HCT116 (cell line): ENCODE measurements at regions not wholly inside any gene's neighbourhood (a gene's known extent, or its start where the extent isn't known, plus 50 kb on each side); places are given as distances from the start of the nearest gene placed in this dataset.

Experiments used
- ATAC-seq: fragments of 200-7000 bp; cut with Tn5 transposase; 2 replicates; pipeline ENCODE4 v1.9.1; 2020; ENCODE audit warnings: mild to moderate bottlenecking, moderate library complexity
- BruUV-seq: library from RNA; stranded (reverse); fragments of 400-500 nt; replicated peaks from 2 replicates; lab custom pipeline; 2021; lab: Mats Ljungman, UMichigan
- CTCF ChIA-PET: fragments of 300-600 bp; sonication (Branson Sonifier 250); formaldehyde crosslinking; loops from one replicate; lab custom pipeline; 2021; ENCODE audit warnings: antibody characterized with exemption; lab: Charles Lee
- POLR2A ChIA-PET: fragments of 300-600, 350-600 bp; sonication (Branson Sonifier 250); formaldehyde crosslinking; loops from one replicate; lab custom pipeline; 2021; ENCODE audit warnings: antibody characterized with exemption; lab: Charles Lee
- RAD21 ChIA-PET, 2 experiments: fragments of 300-600 bp; sonication (Branson Sonifier 250); formaldehyde crosslinking; loops; one replicate each; lab custom pipeline; 2023; ENCODE audit warnings: low total read pairs in 2 of 2; ENCODE audit not compliant: uncharacterized antibody in 2 of 2, unreplicated experiment in 2 of 2, low non-redundant PET in 1 of 2; lab: Charles Lee
- DNase-seq: peaks from one replicate; pipeline ENCODE4 v3.0.0-alpha.2; 2010; ENCODE audit warnings: low read depth, low spot score
- H2AFZ ChIP-seq: fragments of 200-600 bp; shearing (Covaris generic), sonication (generic); 2 replicates; pipeline ENCODE4 v1.6.1; 2017; ENCODE audit warnings: low read depth, mixed run types, mixed read lengths, antibody characterized with exemption, low read length; ENCODE audit not compliant: poor library complexity, severe bottlenecking
- H3K27ac ChIP-seq: 2 replicates; pipeline ENCODE4 v1.5.1; 2012; ENCODE audit warnings: low read depth, low read length
- H3K27me3 ChIP-seq: fragments of 200-600 bp; sonication (generic); 2 replicates; pipeline ENCODE4 v1.6.1; 2016; ENCODE audit warnings: mixed run types, low read length, mixed read lengths; ENCODE audit not compliant: insufficient read depth
- H3K36me3 ChIP-seq, 2 experiments: fragments of 200-500 bp in 1 of 2; fragments of 200-600 bp in 1 of 2; sonication (Bioruptor generic) in 1 of 2; sonication (generic) in 1 of 2; 2 replicates each; pipeline versions ENCODE4 v1.5.1 to v1.6.1; 2014 to 2016; ENCODE audit warnings: low read length in 2 of 2, inconsistent platforms in 1 of 2, mixed read lengths in 1 of 2, mixed run types in 1 of 2; ENCODE audit not compliant: insufficient read depth in 2 of 2, control insufficient read depth in 1 of 2
- H3K4me1 ChIP-seq, 2 experiments: fragments of 200-600 bp in 1 of 2; sonication (generic) in 1 of 2; 2 replicates each; pipeline versions ENCODE4 v1.5.1 to v1.6.1; 2012 to 2017; ENCODE audit warnings: low read length in 2 of 2, inconsistent platforms in 1 of 2, mild to moderate bottlenecking in 1 of 2, mixed read lengths in 1 of 2, mixed run types in 1 of 2, moderate library complexity in 1 of 2; ENCODE audit not compliant: insufficient read depth in 2 of 2, control insufficient read depth in 1 of 2
- H3K4me2 ChIP-seq: fragments of 200-600 bp; sonication (generic); 2 replicates; pipeline ENCODE4 v1.6.1; 2017; ENCODE audit warnings: mixed run types, low read length, mixed read lengths
- H3K4me3 ChIP-seq, 2 experiments: fragments of 200-600 bp in 1 of 2; sonication (generic) in 1 of 2; replicated peaks in 1 of 2; 2 replicates each; pipeline ENCODE4 v1.5.1; 2011 to 2016; ENCODE audit warnings: low read length in 2 of 2, control low read depth in 1 of 2, low read depth in 1 of 2, mild to moderate bottlenecking in 1 of 2, mixed read lengths in 1 of 2, mixed run types in 1 of 2
- H3K79me2 ChIP-seq: fragments of 200-600 bp; sonication (generic); 2 replicates; pipeline ENCODE4 v1.6.1; 2017; ENCODE audit warnings: mild to moderate bottlenecking, mixed run types, low read length, moderate library complexity, mixed read lengths; ENCODE audit not compliant: insufficient read depth
- H3K9ac ChIP-seq: fragments of 200-600 bp; sonication (generic); 2 replicates; pipeline ENCODE4 v1.6.1; 2016; ENCODE audit warnings: low read length, mixed read lengths
- H3K9me2 ChIP-seq: fragments of 200-600 bp; sonication (generic), shearing (Covaris generic); 2 replicates; pipeline ENCODE4 v1.6.1; 2017; ENCODE audit warnings: mixed run types, mild to moderate bottlenecking, moderate library complexity; ENCODE audit not compliant: insufficient read depth
- H3K9me3 ChIP-seq, 2 experiments: fragments of 200-500 bp in 1 of 2; fragments of 200-600 bp in 1 of 2; sonication (Bioruptor generic) in 1 of 2; sonication (generic) in 1 of 2; 2 replicates each; pipeline ENCODE4 v1.6.1; 2014 to 2017; ENCODE audit warnings: low read length in 2 of 2, mixed read lengths in 2 of 2, inconsistent platforms in 1 of 2, low read depth in 1 of 2, mild to moderate bottlenecking in 1 of 2, mixed run types in 1 of 2, moderate library complexity in 1 of 2; ENCODE audit not compliant: control insufficient read depth in 1 of 2, insufficient read depth in 1 of 2
- H4K20me1 ChIP-seq: fragments of 200-600 bp; sonication (generic), shearing (Covaris generic); 2 replicates; pipeline ENCODE4 v1.6.1; 2017; ENCODE audit warnings: mixed run types, mild to moderate bottlenecking, moderate library complexity; ENCODE audit not compliant: insufficient read depth
- EGR1 ChIP-seq: IDR thresholded peaks from 2 replicates; pipeline ENCODE4 v1.6.1; 2012; ENCODE audit warnings: low read depth
- ELF1 ChIP-seq: IDR thresholded peaks from 2 replicates; pipeline ENCODE4 v1.6.1; 2012; ENCODE audit warnings: low read depth, borderline replicate concordance
- EZH2phosphoT487 ChIP-seq: fragments of 200-600 bp; IDR thresholded peaks from 2 replicates; pipeline ENCODE4 v1.6.1; 2018; ENCODE audit warnings: antibody characterized with exemption, borderline replicate concordance
- POLR2AphosphoS5 ChIP-seq: IDR thresholded peaks from 2 replicates; pipeline ENCODE4 v1.6.1; 2011; ENCODE audit warnings: mild to moderate bottlenecking, low read depth, low read length, moderate library complexity
- ZBTB33 ChIP-seq: IDR thresholded peaks from 2 replicates; pipeline ENCODE4 v1.6.1; 2011; ENCODE audit warnings: mild to moderate bottlenecking, low read length, moderate library complexity; ENCODE audit not compliant: insufficient replicate concordance; ENCODE audit errors: extremely low read depth
- intact Hi-C: fragments of 100-400 bp; cut with micrococcal nuclease; formaldehyde crosslinking; loops from 2 replicates; pipeline ENCODE4 v1.10.0; 2022

GRCh38 chr15:96160269-96160668 is 170.2 kb upstream of the NR2F2 start:
- Histone ChIP-seq H3K4me3 (no peak overlapping the region), H3K4me1 (peaks cover 0 to 6% of the 10 kb centered on the region in 2 experiments; a peak in 1 of 4 replicates), H3K27me3 (no peaks in the 10 kb centered on the region), H3K9ac (no peak overlapping the region), H2AFZ (no peak overlapping the region), H3K9me2 (no peaks in the 10 kb centered on the region), H3K27ac (no peak overlapping the region), H3K79me2 (no peaks in the 10 kb centered on the region), H3K4me2 (no peak overlapping the region), H4K20me1 (no peaks in the 10 kb centered on the region), H3K9me3 (no peaks in the 10 kb centered on the region), H3K36me3 (no peaks in the 10 kb centered on the region)
- CTCF ChIA-PET = no interaction called here
- BruUV-seq = no TSS peak
- no peak for ATAC-seq
- TF ChIP-seq EZH2phosphoT487 = no peak
- no peak for TF ChIP-seq ZBTB33
- no peak for TF ChIP-seq ELF1
- RAD21 ChIA-PET = no interaction called here
- DNase-seq = no peak
- POLR2A ChIA-PET = no interaction called here
- intact Hi-C loops = no loop called here

GRCh38 chr15:96160800-96161199 is 169.7 kb upstream of the NR2F2 start:
- Histone ChIP-seq H3K9ac (no peak overlapping the region), H3K27me3 (no peaks in the 10 kb centered on the region), H3K9me3 (no peaks in the 10 kb centered on the region), H2AFZ (no peak overlapping the region), H3K9me2 (no peaks in the 10 kb centered on the region), H3K4me3 (no peak overlapping the region), H3K4me2 (no peak overlapping the region), H3K27ac (no peak overlapping the region), H3K36me3 (no peaks in the 10 kb centered on the region), H4K20me1 (no peaks in the 10 kb centered on the region), H3K4me1 (peaks cover 0 to 6% of the 10 kb centered on the region in 2 experiments; a peak in 1 of 4 replicates)
- RAD21 ChIA-PET = interaction anchor here in 1 of 2 experiments (0.6 kb wide), 1 partner anchor 9 kb away, joined by 4 read pairs; no protein-coding TSS in a partner anchor
- BruUV-seq = no TSS peak
- no peak for DNase-seq
- intact Hi-C loops = no loop called here
- no peak for ATAC-seq
- CTCF ChIA-PET = no interaction called here
- POLR2A ChIA-PET = no interaction called here
- TF ChIP-seq EGR1 (no peak), POLR2AphosphoS5 (no peak), ZBTB33 (no peak)
- TF ChIP-seq, all 23 proteins: peak for 0
- H3K79me2 ChIP-seq = no peaks in the 10 kb centered on the region
